HTR-8/SVneo (cell line): ENCODE measurements at regions not wholly inside any gene's neighbourhood (a gene's known extent, or its start where the extent isn't known, plus 50 kb on each side); places are given as distances from the start of the nearest gene placed in this dataset.
"Not testable (repeated sequence)": the region's sequence is repeated elsewhere in the genome, so short reads cannot be mapped to it uniquely, and the experiment has no call there.

Source experiments
- DNase-seq: peaks from one replicate; pipeline ENCODE4 v3.0.0; 2011; ENCODE audit warnings: low spot score, mixed read lengths; ENCODE audit not compliant: insufficient read length
- FAIRE-seq: peaks from 2 replicates; lab custom pipeline; 2011; peaks lifted over from hg19 to GRCh38; lab: Jason Lieb, UNC

DNA sequence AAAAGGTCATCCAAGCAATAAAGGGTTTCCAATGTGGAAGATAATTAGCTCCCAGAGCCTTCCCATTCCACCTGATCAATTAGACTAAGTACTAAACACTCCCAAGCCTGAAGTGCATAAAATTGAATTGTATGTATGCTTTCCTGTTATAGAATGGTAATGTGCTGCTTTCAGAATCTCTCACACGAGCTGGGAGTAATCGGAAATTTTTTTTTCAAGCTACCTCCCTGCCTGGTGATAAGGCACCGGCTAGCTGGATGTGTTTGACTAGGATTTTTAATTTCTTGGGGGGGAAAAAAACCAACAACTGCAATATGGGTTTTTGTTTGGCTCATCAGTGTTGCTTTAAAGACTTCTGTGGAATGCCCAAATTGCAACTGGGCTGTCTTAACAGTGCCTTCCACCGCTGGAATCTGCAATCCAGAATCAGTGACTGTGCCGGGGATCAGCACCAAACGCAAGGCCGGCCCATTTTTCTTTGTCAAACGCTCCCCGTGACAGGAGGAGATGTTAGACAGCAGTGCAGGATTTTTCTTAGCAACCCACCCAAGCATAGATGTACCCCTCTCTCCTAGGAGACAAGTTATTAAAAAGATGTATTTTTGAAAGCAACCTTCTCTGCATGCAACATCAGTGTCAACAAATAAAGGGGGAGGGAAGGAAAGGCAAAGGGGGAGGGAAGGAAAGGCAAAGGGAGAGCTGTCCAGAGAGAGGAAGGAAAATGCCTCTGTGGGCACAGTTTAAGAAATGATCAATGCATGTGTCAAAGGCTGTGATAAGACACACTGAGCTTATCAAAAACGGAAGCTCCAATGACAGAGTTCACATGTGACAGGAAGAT is 387.2 kb downstream of the NPIPA8 start:
- no peak for FAIRE-seq

DNA sequence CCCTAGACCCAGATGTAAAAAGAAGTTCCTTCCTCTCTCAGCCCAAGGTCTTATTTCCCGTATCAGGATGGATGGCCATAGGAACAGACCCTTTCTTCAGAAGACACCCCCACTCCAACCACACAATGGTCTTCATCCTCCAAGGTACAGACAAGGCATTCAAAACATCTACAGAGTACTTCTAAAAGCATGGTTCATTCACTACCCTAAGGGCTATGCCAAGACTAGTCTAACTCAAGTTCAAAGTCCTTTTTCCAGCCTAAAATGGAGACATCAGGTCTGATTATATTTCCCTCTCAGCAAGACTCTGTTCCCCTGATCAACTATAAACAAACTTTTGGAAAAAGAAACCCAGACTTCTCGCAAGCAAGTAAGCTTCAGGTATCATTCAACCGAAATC is 388.9 kb downstream of the NPIPA8 start:
- FAIRE-seq = no peak
- no peak for DNase-seq

More for the DNA sequence above, 387.2 kb downstream of the NPIPA8 start:
- no peak for DNase-seq

DNA sequence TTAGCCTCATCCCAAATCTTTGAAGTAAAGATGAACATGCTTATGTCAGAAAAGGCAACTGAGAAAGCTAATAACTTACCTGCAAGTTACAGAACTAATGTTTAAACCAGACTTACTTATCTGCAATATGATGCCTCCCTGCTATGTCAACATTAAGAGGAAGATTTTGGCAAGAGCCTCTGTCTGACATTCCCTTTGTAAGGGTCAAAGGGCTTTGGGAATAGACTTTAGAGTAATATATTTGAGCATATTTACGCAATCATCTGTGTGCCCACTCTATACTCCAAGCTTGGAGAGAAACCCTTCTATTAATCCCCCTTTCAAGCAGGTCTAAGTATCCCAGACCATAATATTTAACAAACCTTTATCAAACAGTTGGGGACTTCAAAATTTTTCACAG is 389.4 kb downstream of the NPIPA8 start:
- DNase-seq (no peak), FAIRE-seq (no peak)

DNA sequence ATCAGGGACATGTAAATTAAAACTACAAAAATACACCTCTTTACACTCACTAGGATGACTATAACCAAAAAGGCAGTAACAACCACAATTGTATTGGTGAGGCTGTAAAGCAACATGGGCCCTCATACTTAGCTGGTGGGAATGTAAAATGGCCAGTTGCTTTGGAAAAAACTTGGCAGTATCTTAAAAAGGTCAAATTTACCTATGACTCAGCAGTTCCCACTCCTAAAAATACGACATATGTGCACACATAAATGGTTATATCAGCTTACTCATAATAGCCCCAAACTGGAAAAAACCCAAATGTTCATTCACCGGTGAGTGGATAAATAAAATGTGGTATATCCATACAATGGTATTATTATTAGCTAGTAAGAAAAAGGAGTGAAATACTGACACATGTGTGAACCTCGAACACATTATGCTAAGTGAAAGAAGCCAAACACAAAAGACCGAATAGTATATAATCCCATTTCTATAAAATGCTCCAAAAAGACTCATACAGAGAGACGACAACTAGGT is 391.4 kb downstream of the NPIPA8 start:
- no peak for DNase-seq
- FAIRE-seq = no peak

DNA sequence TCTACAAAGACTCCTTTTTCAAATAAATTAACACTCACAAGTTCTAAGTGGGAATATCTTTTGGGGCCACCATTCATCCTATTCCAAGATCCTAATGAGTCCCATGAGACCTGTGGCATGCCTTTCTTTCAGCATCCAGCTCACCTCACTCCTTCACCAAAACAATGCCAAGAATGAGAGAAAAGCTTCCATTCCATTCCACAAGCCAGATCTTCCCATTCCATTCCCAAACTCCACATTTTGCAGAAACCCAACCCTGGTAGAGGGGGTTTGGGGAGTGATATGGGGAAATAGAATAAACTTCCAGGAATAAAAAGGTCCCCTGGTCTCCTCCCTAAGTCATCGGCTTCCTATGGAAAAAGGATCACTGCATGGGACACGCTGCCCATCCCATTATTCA is 392.2 kb downstream of the NPIPA8 start:
- DNase-seq (no peak), FAIRE-seq (no peak)

DNA sequence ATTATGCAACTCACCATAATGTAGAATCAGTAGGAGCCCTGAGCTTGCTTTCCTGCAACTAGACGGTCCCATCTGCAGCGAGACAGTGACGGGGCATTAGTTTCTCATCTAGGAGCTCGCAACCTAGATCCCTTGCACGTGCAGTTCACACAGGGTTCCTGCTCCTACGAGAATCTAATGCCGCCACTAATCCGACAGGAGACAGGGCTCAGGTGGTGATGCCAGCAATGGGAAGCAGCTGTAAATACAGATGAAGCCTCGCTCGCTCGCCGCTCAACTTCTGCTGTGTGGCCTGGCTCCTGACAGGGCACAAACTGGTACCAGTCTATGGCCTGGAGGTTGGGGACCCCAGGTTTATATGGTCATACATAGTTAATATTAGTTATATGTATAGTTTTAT is 394.5 kb downstream of the NPIPA8 start:
- DNase-seq (no peak), FAIRE-seq (no peak)

DNA sequence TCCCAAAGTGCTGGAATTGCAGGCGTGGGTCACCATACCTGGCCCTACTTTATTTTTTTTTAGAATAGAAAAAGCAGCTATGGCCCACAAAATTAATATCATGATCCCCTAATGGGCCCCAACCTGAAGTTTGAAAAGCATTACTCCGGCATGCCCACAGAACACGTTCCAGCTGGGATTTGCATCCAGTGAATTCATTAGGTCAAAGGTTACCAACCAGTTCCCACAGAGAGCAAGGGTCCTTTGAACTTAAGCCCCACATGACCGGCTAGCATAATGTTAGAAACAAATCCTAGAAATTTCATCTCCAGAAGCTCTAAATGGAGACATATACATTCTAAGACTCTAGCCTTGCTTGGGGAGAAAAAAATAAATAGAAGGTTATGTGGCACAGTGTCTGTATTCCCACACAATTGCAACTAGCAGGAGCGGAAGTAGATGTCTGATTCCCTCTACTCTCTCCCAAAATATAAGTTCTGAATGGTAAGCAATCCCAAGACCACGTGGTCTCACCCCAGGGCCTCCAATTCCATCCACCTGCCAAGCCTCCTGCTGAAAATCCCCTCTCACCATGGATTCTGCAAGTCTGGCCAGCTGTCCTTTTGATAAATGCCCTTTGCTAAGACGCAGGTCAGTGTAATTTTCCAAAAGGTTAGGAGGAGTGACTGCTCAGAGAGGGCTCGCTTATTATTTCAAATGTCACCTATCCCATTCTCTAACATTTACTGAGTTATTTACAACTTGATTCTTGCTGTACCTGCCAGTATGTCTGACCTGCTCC is 395.8 kb downstream of the NPIPA8 start:
- no peak for FAIRE-seq
- DNase-seq = no peak

DNA sequence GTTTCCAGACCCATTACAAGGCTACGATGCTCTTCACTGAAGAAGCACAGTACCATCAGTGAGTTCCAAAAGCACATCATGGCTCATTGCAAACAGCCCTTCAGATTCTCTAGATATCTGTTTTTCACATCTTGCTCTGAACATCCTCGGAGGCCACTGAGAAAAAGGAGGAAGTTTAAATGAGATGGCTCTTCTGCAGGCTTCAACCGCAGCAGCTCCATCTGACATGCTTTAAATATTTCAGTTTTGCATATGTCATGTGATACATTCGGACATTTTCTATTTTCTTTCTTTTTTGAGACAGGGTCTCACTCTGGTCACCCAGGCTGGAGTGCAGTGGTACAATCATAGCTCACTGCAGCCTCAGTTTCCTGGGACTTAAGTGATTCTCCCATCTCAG is 396.8 kb downstream of the NPIPA8 start:
- FAIRE-seq = no peak
- DNase-seq = no peak

DNA sequence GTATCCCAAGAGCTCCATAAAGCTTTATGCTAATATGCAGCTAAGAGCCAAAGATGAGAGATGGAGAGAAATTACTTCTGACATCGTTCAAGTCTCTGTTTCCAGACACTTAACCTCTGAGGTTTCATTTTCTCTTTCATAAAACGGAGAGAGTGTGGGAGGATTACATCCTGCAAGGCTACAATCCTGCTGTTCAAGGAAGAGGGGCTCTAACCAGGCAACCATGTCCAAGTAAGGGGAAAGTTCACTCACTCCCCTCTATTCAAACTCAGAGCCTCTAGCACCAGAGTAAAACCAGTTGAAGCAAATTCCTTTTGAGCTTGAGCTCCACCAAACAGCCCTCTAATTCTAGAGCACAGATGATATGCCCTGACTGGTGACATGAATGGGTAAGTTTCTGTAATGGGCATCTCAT is 397.4 kb downstream of the NPIPA8 start:
- DNase-seq (no peak), FAIRE-seq (no peak)

DNA sequence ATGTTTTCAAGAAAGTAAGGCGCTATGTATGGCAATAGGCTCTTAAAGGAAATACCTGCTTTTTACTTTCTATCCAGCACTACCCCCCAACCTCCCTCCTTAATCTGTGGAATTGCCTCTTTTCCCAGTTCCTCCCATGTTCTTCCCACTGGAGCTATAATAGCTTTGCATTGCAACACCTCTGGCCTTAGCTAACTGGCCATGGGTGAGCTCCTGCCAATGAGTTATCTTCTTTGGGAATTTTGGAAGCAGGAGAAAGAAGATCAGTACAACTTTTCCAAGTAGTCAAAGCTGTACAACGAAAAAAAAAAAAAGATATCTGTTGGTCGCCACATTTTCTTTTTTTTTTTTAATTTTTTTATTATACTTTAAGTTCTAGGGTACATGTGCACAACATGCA is 398.0 kb downstream of the NPIPA8 start:
- no peak for DNase-seq
- no peak for FAIRE-seq

DNA sequence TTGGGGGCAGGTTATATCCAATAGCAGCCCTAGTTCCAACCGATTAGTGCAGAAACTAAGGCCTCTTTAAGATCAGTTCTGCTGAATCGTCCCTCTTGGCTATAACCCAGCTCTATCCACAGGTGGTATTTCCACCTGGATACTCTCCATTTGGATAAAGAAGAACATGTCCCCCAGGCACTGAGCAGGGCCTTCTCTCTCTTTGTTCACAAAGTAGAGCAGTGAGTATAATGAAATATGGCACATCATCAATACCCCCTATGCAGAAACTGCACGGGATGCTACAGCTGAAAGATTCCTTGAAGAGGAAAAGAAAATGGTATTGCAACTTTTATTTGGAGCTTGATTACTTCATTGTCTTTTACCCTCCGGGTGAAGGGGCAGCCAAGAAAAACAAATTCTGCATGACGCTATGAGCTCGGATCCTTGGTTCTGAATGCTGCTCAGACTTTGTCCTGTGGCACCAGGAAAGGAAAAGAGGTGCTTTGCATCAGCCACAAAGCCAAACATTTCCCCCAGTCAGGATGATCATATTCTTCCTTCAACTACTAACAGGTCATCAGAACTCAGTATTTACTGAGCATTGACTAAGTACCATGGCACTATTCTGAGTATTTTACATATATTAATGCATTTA is 399.7 kb downstream of the NPIPA8 start:
- DNase-seq (no peak), FAIRE-seq (no peak)

DNA sequence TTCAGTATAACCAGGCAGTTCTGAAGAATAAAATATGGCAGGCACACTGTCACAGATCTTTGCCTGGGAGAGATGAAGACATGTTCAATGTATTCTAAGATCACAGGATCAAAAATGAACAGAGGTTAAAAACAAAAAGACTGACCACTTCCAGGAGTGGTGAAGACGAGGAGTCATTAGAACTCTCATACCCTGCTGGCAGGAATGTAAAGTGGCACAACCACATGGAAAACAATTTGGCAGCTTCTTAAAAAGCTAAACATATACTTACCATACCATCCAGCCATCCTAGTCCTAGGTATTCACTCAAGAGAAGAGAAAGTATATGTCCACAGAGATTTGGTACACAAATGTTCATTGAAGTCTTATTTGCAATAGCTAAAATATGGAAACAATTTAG is 406.3 kb downstream of the NPIPA8 start:
- no peak for FAIRE-seq
- DNase-seq = no peak

DNA sequence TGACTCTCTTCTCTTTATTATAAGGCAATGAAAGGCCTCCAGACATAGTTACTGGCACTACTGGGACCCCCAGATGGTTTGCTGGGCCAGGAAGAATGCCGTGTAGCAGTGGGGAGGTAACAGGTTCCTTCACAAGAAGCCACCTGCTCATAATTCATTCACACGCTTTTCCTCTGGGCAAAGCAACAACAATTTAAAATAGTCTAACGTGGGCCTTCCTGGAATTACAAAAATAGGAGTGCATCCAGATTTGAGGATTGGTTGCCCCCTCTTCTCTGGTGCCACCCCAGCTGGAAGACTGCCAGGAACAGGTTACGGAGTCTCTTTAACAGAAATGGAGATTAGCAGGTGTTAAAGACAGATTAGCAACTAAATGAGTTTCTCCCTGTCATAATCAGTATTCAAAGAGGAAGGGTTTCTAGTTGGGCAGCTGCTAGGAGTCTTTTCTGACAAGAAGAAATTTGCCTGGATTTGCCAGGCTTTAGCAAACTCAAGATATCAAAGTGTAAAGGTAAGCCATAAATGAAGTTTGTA is 409.6 kb downstream of the NPIPA8 start:
- FAIRE-seq (no peak), DNase-seq (no peak)

DNA sequence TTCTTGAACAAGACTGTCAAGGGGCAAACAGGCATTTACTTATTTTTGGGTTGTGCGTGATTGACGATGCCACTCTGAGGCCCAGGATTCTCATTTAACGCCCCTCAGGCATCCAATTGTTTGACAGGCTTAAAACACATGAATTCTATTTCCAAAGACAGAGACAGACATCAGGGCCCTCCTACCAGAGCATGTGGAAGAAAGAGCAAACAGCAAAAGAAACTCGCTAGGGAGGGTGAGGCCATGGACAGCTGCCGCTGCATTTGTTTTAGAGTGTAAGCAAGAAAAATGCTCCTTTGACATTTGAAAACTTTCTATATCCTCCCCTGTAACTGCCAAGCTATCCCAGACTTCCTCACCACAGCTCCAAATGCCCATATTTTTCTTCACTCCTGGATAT is 410.1 kb downstream of the NPIPA8 start:
- FAIRE-seq (no peak), DNase-seq (no peak)

DNA sequence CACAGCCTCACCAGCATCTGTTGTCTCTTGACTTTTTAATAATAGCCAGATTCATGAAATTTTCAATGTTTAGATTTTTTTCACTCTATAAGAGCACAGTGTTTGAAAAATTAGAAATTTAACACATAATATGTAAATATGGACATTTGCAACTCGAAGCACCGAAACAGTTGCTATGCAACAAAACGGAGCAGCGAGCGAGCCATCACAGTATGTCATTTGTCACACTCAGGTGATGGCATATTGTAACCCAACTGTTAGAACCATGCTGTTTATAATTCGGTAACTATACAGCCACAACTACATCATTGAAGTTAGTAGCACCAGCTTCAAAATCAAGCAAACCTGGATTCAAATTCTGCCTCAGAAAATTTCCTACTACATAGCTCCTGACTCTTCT is 410.8 kb downstream of the NPIPA8 start:
- no peak for FAIRE-seq
- DNase-seq = no peak

DNA sequence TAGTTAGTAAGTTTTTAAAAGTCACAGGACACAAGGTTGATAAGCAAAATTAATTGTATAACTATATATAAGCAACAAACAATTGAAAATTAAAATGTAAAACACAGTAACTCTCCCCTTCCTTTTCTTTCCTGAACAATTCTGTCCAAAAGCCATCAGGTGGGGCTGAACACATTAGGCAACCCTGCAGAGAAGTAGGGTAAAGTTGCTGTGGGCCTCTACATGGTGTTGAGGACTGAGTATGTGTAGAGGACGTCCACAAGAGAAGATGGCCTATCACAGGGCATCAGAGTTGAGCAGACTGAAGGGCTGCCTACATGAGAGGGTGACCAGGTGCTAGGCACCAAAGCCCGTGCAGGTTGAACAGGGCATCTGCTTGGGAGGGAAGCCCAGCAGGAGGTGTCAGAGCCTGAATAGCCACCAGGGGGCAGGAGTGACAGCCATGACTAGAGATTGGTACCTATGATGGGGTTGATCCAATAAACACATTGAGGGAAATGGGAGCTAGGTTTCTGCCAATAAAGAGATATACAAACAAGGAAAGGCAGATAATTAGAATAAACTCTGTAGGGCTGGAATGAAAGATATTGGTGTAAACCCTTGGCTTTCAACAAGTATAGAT is 415.1 kb downstream of the NPIPA8 start:
- FAIRE-seq (no peak), DNase-seq (no peak)

DNA sequence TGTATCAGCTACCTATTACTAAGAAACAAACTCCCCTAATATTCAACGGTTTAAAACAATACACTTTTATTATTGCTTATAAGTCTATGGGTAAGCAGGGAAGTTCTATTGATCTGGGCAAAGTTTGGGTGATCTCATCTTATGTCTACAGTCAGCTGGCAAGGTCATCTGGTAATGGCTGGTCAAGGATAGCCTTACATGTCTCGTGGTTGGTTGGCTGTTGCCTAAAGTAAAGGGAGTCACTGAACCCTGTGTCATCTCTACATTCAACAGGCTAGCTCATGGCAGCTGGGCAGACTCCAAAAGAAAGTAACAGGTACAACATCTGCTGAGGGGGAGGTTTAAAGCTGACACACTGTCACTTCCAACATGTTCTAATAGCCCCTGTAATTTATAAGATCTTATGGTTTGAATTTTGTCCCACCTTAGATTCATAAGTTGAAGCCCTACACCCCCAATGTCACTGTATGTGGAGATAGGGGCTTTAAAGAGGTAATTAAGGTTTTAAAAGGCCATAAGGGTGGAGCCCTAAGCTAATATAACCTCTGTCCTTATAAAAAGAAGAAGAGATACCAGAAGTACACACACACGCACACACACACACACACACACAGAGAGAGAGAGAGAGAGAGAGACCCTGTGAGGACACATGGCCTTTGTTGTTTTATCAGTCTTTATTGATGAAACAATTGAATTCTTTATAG is 419.1 kb downstream of the NPIPA8 start:
- FAIRE-seq (no peak), DNase-seq (no peak)

DNA sequence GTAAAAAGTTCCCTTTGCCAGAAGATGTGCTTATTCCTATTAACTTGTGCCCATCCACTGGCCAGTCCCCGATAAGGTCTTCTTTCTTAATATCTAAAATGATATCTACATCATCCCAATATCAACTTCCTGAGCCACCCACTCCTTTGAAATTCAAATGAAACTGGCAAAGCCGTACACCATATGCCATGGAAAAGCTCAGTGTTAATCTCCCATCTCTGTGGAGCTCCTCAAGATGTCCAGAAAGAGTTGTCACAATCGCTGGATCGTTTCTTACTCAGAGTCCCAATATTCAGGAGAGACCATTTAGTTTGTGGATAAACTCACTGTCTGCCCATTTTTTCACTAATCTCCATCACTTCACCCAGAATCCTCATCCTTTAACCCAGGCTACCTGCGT is 420.7 kb downstream of the NPIPA8 start:
- FAIRE-seq = no peak

DNA sequence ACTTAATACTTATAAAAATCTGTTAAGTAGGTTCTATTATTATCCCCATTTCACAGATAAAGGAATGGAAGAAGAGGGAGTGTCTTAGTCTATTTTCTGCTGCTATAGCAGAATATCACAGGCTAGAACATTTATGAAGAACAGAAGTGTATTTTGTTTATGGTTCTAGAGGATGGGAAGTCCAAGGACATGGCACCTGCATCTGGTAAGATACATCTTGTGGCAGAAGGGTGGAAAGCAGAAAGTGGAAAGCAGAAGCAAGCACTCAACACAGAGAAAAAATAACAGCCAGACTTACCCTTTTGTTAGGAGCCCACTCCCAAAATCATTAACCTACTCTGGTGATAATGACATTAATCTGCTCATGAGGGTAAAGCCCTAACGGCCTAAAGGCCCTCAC is 422.4 kb downstream of the NPIPA8 start:
- no peak for FAIRE-seq
- DNase-seq = no peak

More for the DNA sequence above, 420.7 kb downstream of the NPIPA8 start:
- DNase-seq = no peak

DNA sequence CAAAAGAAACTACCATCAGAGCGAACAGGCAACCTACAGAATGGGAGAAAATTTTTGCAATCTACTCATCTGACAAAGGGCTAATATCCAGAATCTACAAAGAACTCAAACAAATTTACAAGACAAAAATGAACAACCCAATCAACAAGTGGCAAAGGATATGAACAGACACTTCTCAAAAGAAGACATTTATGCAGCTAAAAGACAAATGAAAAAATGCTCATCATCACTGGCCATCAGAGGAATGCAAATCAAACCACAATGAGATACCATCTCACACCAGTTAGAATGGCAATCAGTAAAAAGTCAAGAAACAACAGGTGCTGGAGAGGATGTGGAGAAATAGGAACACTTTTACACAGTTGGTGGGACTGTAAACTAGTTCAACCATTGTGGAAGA is 425.0 kb downstream of the NPIPA8 start:
- not testable (repeated sequence) for DNase-seq, FAIRE-seq
